Upper lobe of left lung (tissue), 6 donors: ENCODE measurements at regions not wholly inside any gene's neighbourhood (a gene's known extent, or its start where the extent isn't known, plus 50 kb on each side); places are given as distances from the start of the nearest gene placed in this dataset.
"Not testable (repeated sequence)": the region's sequence is repeated elsewhere in the genome, so short reads cannot be mapped to it uniquely, and the experiment has no call there.

Experiments used
- ATAC-seq, 2 donors: fragments of 200-7000 bp; cut with Tn5 transposase; one replicate each; pipeline ENCODE4 v1.9.1; 2022; ENCODE audit warnings: mild to moderate bottlenecking in 2 of 2, moderate library complexity in 2 of 2; ENCODE audit not compliant: low FRiP score in 2 of 2
- DNase-seq, 2 donors: peaks; one replicate each; pipeline ENCODE4 v3.0.0-alpha.2; 2019 to 2020
- H3K27ac ChIP-seq, 4 donors: fragments of 200-600 bp; sonication (generic); one replicate each; pipeline ENCODE4 v1.5.1; 2016 to 2019
- H3K27me3 ChIP-seq, 4 donors: fragments of 200-600 bp; sonication (generic); one replicate each; pipeline ENCODE4 v1.5.1; 2017 to 2019
- H3K36me3 ChIP-seq, 4 donors: fragments of 200-600 bp; sonication (generic); one replicate each; pipeline ENCODE4 v1.5.1; 2016 to 2019
- H3K4me1 ChIP-seq, 4 donors: fragments of 200-600 bp; sonication (generic); one replicate each; pipeline ENCODE4 v1.5.1; 2018 to 2019
- H3K4me3 ChIP-seq, 4 donors: fragments of 200-600 bp; sonication (generic); one replicate each; pipeline ENCODE4 v1.5.1; 2017 to 2019; ENCODE audit warnings: mild to moderate bottlenecking in 2 of 4, moderate library complexity in 1 of 4
- H3K9me3 ChIP-seq, 4 donors: fragments of 200-600 bp; sonication (generic); one replicate each; pipeline ENCODE4 v1.5.1; 2018 to 2019
- CTCF ChIP-seq, 6 experiments: fragments of 450-650 bp in 4 of 6; fragments of 200-600 bp in 2 of 6; sonication (generic) in 2 of 6; IDR thresholded peaks; one replicate each; pipeline ENCODE4 v1.5.1; 2016 to 2019; ENCODE audit warnings: antibody characterized with exemption in 6 of 6
- EP300 ChIP-seq, 4 donors: sonication (generic); formaldehyde crosslinking; IDR thresholded peaks; one replicate each; pipeline ENCODE4 v1.5.1; 2017; ENCODE audit warnings: antibody characterized with exemption in 4 of 4, control low read depth in 2 of 4
- POLR2A ChIP-seq, 4 donors: fragments of 450-650 bp; IDR thresholded peaks; one replicate each; pipeline ENCODE4 v1.5.1; 2016 to 2017; ENCODE audit warnings: antibody characterized with exemption in 4 of 4, mild to moderate bottlenecking in 2 of 4
- POLR2AphosphoS5 ChIP-seq, 2 donors: sonication (generic); formaldehyde crosslinking; IDR thresholded peaks; one replicate each; pipeline ENCODE4 v1.5.1; 2017; ENCODE audit warnings: antibody characterized with exemption in 2 of 2
- WGBS, 2 donors: methylation state at CpG; one replicate each; pipeline ENCODE4 v1.1.5; 2017 to 2018; 5-methylcytosine and 5-hydroxymethylcytosine counted together
- donor health status: DM: no; HTN: no; CAD: no; lungs with moderate emphysema.
- donor health status: DM: no; HTN: yes; CAD: no; lungs with severe emphysema.

DNA sequence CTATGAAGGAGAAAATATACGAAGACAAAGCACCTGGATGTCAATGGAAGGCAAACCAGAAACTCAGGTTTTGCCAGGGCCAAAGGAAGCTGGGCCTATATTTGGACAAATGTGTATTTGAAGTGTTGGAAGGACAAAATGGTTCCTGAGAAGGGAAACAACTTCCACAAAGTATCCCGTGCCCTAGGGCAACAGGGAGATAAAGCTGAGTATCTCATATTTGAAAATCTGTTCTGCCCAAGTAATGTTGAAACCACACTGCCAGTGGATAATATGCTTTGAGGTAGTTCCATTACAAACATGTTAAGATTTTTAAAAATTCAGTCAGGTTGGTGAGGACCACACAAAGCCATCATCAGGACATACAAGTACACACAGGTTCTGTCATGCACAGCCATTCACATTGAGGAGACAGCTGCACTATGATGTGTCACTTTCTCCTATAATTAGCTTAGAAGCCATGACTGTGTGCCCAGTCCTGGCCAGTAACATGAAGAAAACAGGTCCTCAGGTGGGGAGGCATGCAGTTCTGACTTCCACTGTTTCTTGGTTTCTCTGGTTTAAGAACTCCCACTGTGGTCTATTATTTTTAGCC is 116.4 kb downstream of the PWWP3B start:
- Histone ChIP-seq H3K4me1 (no peaks in the 10 kb centered on the region), H3K36me3 (no peaks in the 10 kb centered on the region), H3K9me3 (no peaks in the 10 kb centered on the region), H3K27me3 (no peaks in the 10 kb centered on the region), H3K4me3 (no peak overlapping the region), H3K27ac (no peak overlapping the region)
- no peak for TF ChIP-seq POLR2AphosphoS5 (IDR thresholded peaks at IDR 0.05)
- no peak for DNase-seq
- ATAC-seq, result no peak
- 44 to 69% methylated on average over 2 of the region's 2 CpGs for WGBS, 2 donors

- no peak overlapping the region for H3K4me3 ChIP-seq
- DNase-seq (no peak), ATAC-seq (no peak)
- no peaks in the 10 kb centered on the region for H3K36me3 ChIP-seq
- WGBS, 2 donors, result 9 to 43% methylated on average over 1 of the region's 1 CpG
- TF ChIP-seq CTCF (IDR thresholded peaks at IDR 0.05), result no peak
- H3K9me3 ChIP-seq, result no peaks in the 10 kb centered on the region
- no peak overlapping the region for H3K27ac ChIP-seq
- no peaks in the 10 kb centered on the region for H3K4me1 ChIP-seq
- no peaks in the 10 kb centered on the region for H3K27me3 ChIP-seq
These were observed 118.0 kb downstream of the PWWP3B start for GRCh38 chrX:106286053-106286650.

- not testable (repeated sequence) for DNase-seq, H3K9me3 ChIP-seq, H3K4me3 ChIP-seq, H3K36me3 ChIP-seq, H3K27ac ChIP-seq, ATAC-seq, H3K27me3 ChIP-seq, H3K4me1 ChIP-seq
- WGBS, 2 donors, result no CpG with 5 or more reads among the region's 5 CpGs
These were observed 122.7 kb downstream of the PWWP3B start for GRCh38 chrX:106290778-106291177.

- no CpG with 5 or more reads among the region's 9 CpGs for WGBS, 2 donors
- ATAC-seq, H3K4me3 ChIP-seq: not testable (repeated sequence)
These were observed 123.8 kb downstream of the PWWP3B start for GRCh38 chrX:106291779-106292390.

GRCh38 chrX:106300239-106300638 is 132.1 kb downstream of the PWWP3B start:
- Histone ChIP-seq H3K9me3 (no peaks in the 10 kb centered on the region), H3K27me3 (no peaks in the 10 kb centered on the region), H3K27ac (no peak overlapping the region), H3K4me1 (no peaks in the 10 kb centered on the region), H3K36me3 (no peaks in the 10 kb centered on the region), H3K4me3 (no peak overlapping the region)
- 69 to 87% methylated on average over 2 of the region's 2 CpGs for WGBS, 2 donors
- DNase-seq (no peak), ATAC-seq (no peak)
- TF ChIP-seq POLR2A (IDR thresholded peaks at IDR 0.05) (no peak), CTCF (IDR thresholded peaks at IDR 0.05) (no peak), EP300 (IDR thresholded peaks at IDR 0.05) (no peak)

More at GRCh38 chrX:106291779-106292390, 123.8 kb downstream of the PWWP3B start:
- not testable (repeated sequence) for H3K27me3 ChIP-seq, H3K4me1 ChIP-seq, H3K9me3 ChIP-seq, H3K27ac ChIP-seq, H3K36me3 ChIP-seq, DNase-seq

DNA sequence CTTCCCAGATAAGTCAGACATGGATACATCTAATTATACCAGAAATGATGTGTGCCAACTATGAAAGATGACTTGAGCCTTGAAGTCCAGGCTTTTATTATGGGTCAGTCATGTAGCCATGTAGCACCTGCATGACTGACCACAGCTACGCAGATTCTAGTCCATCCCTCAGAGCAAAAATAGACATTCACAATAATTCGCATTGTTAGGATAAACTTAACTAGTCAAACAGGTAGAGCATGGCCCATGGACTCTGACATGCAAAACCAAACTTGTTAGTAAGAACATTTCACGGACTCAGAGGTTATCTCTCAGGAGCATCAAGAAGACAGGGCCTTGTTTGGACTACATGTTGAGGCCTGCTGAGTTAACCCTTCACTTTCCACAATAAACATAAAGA is 132.6 kb downstream of the PWWP3B start:
- WGBS, 2 donors, result 62 to 67% methylated on average over 3 of the region's 3 CpGs
- DNase-seq (no peak), ATAC-seq (no peak)
- H3K27me3 ChIP-seq, result no peaks in the 10 kb centered on the region
- no peaks in the 10 kb centered on the region for H3K36me3 ChIP-seq
- no peaks in the 10 kb centered on the region for H3K4me1 ChIP-seq
- H3K9me3 ChIP-seq, result no peaks in the 10 kb centered on the region
- TF ChIP-seq CTCF (IDR thresholded peaks at IDR 0.05) (no peak), EP300 (IDR thresholded peaks at IDR 0.05) (no peak), POLR2AphosphoS5 (IDR thresholded peaks at IDR 0.05) (no peak), POLR2A (IDR thresholded peaks at IDR 0.05) (no peak)
- no peak overlapping the region for H3K27ac ChIP-seq
- H3K4me3 ChIP-seq, result no peak overlapping the region
